ENCODE measurements at regions not wholly inside any gene's neighbourhood (a gene's known extent, or its start where the extent isn't known, plus 50 kb on each side); places are given as distances from the start of the nearest gene placed in this dataset.

DNA sequence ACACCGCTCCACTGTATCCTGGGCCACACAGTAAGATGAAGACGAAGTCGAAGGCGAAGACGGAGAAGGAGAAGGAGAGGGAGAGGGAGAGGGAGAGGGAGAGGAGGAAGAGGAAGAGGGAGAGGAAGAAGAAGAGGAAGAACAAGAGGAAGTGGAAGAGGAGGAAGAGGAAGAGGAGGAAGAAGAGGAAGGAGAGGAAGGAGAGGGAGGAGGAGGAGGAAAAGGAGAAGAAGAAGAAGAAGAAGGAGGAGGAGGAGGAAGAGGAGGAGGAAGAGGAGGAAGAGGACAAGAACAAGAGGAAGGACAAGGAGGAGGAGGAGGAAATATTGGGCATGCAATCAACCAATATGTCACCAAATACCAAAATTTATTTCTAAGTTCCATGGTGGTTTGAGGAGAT, 149.5 kb upstream of the ERCC4 start:
- no peak for FAIRE-seq

DNA sequence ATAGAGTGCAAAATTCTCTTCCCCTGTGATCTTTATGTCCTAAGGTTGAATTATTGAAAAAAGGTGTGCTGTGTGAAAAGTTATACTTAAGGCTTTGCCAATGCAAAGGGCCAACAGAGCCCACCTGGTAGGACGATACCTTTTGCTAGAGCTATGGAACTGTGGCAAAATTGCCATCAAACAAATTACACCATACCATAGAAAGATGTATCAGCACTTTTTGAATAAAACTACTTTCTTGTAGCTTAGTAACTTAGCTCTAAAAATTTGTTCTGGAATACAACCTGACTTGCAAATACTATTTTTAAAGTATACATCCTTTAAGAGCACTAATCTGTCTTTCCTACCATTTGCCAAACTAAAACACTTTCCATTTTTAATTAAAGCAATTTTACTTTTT, 147.2 kb upstream of the ERCC4 start:
- TF ChIP-seq TAF1 (IDR thresholded peaks at IDR 0.05; ENCODE audit: borderline replicate concordance, low read depth, low read length) (no peak), POLR2A (IDR thresholded peaks at IDR 0.05; ENCODE audit: low read depth, low read length) (no peak), POLR2AphosphoS5 (IDR thresholded peaks at IDR 0.05; ENCODE audit: low read depth, low read length) (no peak)
- DNase-seq (ENCODE audit: insufficient read length) (no peak), FAIRE-seq (no peak)

More for the DNA sequence above, 149.5 kb upstream of the ERCC4 start:
- TF ChIP-seq POLR2A (IDR thresholded peaks at IDR 0.05; ENCODE audit: low read depth, low read length) (no peak), POLR2AphosphoS5 (IDR thresholded peaks at IDR 0.05; ENCODE audit: low read depth, low read length) (no peak), TAF1 (IDR thresholded peaks at IDR 0.05; ENCODE audit: borderline replicate concordance, low read depth, low read length) (no peak)
- DNase-seq (ENCODE audit: insufficient read length), result no peak

DNA sequence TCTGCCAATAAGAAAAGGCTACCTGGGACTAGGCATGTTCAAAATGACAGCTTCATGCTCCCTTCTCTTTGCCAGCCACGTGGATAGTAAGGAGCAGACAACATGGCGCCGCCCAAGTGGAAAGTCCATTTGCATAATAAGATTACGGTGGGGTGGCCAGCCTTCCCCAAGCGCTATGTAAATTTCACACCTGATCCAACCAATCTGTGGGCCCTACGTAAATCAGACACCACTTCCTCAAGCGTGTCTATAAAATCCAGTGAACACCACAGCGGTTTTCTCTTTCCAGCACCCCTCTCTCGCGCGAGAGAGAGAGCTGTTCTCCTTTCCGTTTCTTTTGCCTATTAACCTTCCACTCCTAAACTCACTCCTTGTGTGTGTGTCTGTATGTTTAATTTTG, 140.3 kb upstream of the ERCC4 start:
- no peak for FAIRE-seq
- TF ChIP-seq TAF1 (IDR thresholded peaks at IDR 0.05; ENCODE audit: borderline replicate concordance, low read depth, low read length), result no peak
- no peak for TF ChIP-seq POLR2A (IDR thresholded peaks at IDR 0.05; ENCODE audit: low read depth, low read length)
- TF ChIP-seq POLR2AphosphoS5 (IDR thresholded peaks at IDR 0.05; ENCODE audit: low read depth, low read length), result no peak
- DNase-seq (ENCODE audit: insufficient read length), result no peak

DNA sequence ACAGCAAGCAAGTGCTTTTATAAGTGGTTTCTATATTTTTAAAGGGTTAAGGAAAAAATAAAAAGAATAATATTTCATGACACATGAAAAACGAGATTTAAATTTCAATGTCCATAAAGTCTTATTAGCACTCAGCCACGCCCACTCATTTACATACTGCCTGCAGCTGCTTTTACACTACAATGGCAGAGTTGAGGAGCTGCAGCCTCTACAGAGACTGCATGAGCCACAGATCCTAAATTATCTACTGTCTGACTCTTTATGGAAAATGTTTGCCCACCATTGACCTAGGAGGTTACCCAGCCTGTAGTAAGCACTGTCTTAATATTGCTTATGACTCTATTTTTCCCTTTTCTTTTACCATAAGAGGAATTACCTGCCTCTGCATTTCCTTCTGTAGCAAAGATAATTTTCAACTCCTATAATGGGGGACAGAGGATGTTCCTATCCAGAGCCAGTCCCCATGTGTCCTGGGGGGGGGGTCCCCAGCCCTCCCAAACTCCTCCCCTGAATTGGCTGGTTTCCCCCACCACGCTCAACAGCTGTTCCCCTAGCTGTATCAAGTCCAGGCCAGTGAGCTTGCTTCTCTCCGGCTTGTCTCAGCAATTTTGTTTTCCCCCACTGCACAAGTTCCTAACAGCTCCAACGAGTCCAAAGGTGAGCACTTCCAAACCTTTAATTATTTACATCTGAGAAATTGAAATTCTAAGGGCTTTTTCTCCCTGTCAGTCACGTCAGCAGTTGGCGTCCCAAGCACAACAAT, 139.4 kb upstream of the ERCC4 start:
- no peak for FAIRE-seq
- TF ChIP-seq TAF1 (IDR thresholded peaks at IDR 0.05; ENCODE audit: borderline replicate concordance, low read depth, low read length), result no peak
- no peak for TF ChIP-seq POLR2AphosphoS5 (IDR thresholded peaks at IDR 0.05; ENCODE audit: low read depth, low read length)
- no peak for TF ChIP-seq POLR2A (IDR thresholded peaks at IDR 0.05; ENCODE audit: low read depth, low read length)
- DNase-seq (ENCODE audit: insufficient read length), result no peak

DNA sequence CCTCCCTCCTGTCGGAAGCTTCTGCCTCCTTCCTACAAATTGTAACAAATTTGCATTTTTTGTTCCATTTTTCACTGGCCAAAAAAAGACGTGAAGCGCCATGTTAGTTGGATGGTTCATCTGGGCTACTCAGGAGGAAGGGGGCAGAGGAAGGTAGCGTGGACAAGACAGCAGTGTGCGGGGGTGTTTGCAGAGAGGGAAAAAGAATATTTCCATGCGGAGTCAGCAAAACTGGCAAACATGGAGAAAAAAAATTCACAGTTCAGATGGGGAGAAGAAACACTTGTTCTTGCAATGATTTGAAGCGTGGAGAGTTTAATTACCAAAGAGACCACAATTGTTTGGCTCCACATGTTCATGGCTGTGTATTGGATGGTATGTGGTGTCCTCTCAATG, 138.8 kb upstream of the ERCC4 start:
- FAIRE-seq (no peak), DNase-seq (ENCODE audit: insufficient read length) (no peak)
- TF ChIP-seq POLR2A (IDR thresholded peaks at IDR 0.05; ENCODE audit: low read depth, low read length) (no peak), TAF1 (IDR thresholded peaks at IDR 0.05; ENCODE audit: borderline replicate concordance, low read depth, low read length) (no peak), POLR2AphosphoS5 (IDR thresholded peaks at IDR 0.05; ENCODE audit: low read depth, low read length) (no peak)

DNA sequence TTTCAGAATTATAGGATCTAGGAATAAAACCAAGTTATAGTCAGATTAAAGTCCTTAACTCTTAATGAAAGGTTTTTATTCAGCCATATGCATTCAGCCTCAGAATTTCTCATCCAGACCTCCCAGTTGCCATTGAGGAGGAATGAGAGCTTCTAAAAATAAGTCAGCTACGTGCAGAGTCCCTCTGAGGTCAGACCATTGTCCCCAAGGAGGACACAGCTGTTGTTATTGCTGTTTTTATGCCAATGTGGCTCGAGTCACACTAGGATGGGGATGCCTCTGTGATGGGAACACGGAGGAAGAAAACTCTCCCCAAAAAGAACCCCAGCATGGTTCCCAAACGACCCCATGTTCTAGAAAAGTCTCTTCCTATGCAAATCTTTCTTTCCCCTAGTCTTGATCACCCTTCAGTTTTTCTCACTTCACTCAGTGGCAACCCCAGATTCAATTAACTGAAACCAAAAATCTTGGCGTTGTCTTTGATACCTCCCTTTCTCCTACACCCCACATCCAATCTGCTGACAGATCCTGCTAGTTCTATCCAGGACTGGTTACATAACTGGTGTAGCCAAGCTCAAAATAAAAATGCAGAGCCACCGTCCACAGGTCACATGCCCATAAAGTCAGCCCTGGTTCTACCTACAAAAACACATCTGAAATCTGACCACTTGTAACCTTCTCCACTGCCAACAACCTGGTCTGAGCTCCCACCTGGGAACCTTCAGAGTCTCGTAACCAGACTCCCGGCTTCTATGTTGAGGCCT, 138.2 kb upstream of the ERCC4 start:
- no peak for FAIRE-seq
- no peak for DNase-seq (ENCODE audit: insufficient read length)
- TF ChIP-seq POLR2A (IDR thresholded peaks at IDR 0.05; ENCODE audit: low read depth, low read length) (no peak), TAF1 (IDR thresholded peaks at IDR 0.05; ENCODE audit: borderline replicate concordance, low read depth, low read length) (no peak), POLR2AphosphoS5 (IDR thresholded peaks at IDR 0.05; ENCODE audit: low read depth, low read length) (no peak)

DNA sequence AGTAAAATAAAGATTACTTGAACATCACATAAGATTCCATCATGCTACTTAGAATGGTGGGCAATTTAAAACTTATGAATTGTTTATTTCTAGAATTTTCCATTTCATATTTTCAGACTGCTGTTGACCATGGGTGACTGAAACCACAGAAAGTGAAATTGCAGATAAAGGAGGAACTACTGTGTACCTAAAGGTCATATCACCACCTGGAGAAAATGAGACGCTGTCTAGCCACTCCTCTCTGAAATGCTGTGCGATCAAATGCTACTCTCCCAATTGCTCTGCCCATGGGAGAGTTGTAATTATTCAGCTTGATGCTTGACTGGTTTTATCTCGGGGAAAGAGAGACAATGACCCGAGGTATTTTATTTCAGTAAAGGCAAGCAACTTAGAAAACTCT, 128.9 kb upstream of the ERCC4 start:
- TF ChIP-seq POLR2AphosphoS5 (IDR thresholded peaks at IDR 0.05; ENCODE audit: low read depth, low read length) (no peak), POLR2A (IDR thresholded peaks at IDR 0.05; ENCODE audit: low read depth, low read length) (no peak), TAF1 (IDR thresholded peaks at IDR 0.05; ENCODE audit: borderline replicate concordance, low read depth, low read length) (no peak)
- no peak for DNase-seq (ENCODE audit: insufficient read length)
- FAIRE-seq, result no peak

DNA sequence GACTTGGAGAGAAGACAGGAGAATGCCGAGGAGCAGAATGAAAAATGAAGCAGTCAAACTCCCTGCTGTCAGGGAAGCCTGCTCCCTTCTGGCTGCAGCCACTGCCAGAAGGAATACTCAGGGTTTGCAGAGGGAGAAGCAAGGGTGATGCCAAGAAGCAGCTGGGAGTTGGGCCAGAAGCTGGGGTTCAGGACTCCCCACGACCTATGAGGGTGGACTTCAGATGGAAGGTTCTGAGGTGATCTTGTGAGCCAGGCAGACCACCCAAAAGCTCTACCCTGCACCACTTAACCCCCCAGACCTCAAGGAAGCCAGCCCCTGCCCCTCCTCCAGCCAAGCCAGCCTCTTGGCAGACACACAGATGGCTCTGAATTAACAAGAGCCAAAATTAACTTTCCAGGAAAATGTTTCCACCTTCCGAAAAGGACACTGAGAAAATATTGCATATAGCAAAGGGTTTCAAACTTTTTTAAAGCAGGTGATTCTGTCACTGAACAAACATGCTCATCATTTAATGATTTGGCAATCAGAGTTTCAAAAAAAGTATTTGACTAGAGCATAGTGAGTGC, 126.0 kb upstream of the ERCC4 start:
- TF ChIP-seq POLR2A (IDR thresholded peaks at IDR 0.05; ENCODE audit: low read depth, low read length), result no peak
- no peak for TF ChIP-seq POLR2AphosphoS5 (IDR thresholded peaks at IDR 0.05; ENCODE audit: low read depth, low read length)
- TF ChIP-seq TAF1 (IDR thresholded peaks at IDR 0.05; ENCODE audit: borderline replicate concordance, low read depth, low read length), result no peak
- no peak for FAIRE-seq

DNA sequence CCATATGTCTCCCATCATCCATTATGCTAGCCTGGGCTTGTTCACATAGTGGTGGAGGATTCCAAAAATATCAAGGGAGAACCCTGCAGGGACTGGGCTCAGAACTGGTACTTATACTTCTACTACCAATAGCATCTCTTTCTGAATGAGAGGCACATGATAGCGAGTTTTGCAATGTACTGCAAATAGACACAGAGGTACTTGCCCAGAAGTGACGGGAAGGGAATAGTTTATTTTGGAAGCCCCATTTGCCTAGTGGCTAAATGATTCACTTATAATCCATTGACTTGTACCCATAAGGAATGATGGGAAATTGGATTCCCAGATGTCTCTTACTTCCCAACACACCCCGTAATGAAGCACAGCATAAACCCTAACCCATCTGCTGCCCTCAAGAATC, 124.8 kb upstream of the ERCC4 start:
- FAIRE-seq (no peak), DNase-seq (ENCODE audit: insufficient read length) (no peak)
- TF ChIP-seq TAF1 (IDR thresholded peaks at IDR 0.05; ENCODE audit: borderline replicate concordance, low read depth, low read length) (no peak), POLR2AphosphoS5 (IDR thresholded peaks at IDR 0.05; ENCODE audit: low read depth, low read length) (no peak), POLR2A (IDR thresholded peaks at IDR 0.05; ENCODE audit: low read depth, low read length) (no peak)

More for the DNA sequence above, 126.0 kb upstream of the ERCC4 start:
- DNase-seq (ENCODE audit: insufficient read length), result no peak

DNA sequence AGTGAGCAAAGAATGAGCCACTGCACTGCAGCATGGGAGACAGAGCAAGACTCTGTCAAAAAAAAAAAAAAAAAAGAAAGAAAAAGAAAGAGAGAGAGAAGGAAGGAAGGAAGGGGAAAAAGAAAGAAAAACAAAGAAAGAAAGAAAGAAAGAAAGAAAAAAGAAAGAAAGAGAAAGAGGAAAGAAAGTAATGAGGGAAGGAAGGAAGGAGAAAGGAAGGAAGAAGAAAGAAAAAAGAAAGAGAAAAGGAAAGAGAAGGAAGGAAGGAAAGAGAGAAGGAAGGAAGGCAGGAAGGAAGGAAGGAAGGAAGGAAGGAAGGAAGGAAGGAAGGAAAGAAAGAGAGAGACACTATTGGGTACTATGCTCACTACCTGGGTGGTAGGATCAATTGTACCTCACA, 122.2 kb upstream of the ERCC4 start:
- TF ChIP-seq TAF1 (IDR thresholded peaks at IDR 0.05; ENCODE audit: borderline replicate concordance, low read depth, low read length), result no peak
- TF ChIP-seq POLR2A (IDR thresholded peaks at IDR 0.05; ENCODE audit: low read depth, low read length), result no peak
- no peak for TF ChIP-seq POLR2AphosphoS5 (IDR thresholded peaks at IDR 0.05; ENCODE audit: low read depth, low read length)
- FAIRE-seq (no peak), DNase-seq (ENCODE audit: insufficient read length) (no peak)

DNA sequence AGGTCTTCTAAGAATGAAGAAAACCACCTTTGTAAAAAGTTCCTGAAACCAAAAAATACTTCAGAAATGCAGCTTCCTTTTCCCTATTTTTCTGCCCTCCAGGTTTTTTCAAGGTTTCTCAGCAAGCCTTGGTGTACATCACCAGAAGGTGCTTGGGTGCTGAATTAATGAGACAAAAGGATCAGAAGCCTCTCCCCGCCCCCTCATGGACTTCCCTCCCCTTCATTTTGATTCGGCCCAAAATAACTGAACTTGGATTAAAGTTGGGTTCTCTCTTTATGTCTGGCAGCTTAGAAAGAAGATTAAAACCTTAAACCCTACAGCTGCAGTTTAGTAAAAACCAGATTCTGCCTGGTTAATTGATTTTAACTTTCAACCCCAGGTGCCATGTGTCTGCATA, 121.7 kb upstream of the ERCC4 start:
- FAIRE-seq, result no peak
- TF ChIP-seq TAF1 (IDR thresholded peaks at IDR 0.05; ENCODE audit: borderline replicate concordance, low read depth, low read length), result no peak
- DNase-seq (ENCODE audit: insufficient read length), result no peak

DNA sequence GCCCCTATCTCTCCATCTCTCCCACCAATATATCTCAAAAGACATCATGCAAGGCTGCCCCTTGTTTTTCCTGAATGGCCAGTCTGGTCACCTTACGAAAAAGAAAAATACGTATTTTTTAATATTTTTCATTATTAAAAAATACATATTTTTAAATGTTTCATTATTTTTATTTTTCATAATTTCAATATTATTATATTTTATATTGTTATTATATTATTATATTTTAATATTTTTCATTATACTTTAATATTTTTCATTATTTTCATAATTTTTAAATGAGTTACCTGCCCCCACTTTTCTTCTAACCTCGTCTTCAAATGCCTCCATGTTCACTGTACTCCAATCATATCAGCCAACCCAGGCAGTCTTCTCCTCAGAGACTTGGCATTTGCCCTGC, 116.0 kb upstream of the ERCC4 start:
- no peak for FAIRE-seq
- TF ChIP-seq TAF1 (IDR thresholded peaks at IDR 0.05; ENCODE audit: borderline replicate concordance, low read depth, low read length), result no peak
- no peak for TF ChIP-seq POLR2AphosphoS5 (IDR thresholded peaks at IDR 0.05; ENCODE audit: low read depth, low read length)
- no peak for TF ChIP-seq POLR2A (IDR thresholded peaks at IDR 0.05; ENCODE audit: low read depth, low read length)
- no peak for DNase-seq (ENCODE audit: insufficient read length)
